IgD-negative memory B cell (primary cell): ENCODE measurements at regions not wholly inside any gene's neighbourhood (a gene's known extent, or its start where the extent isn't known, plus 50 kb on each side); places are given as distances from the start of the nearest gene placed in this dataset.

Experiments used
- H3K27ac Mint-ChIP-seq, 3 donors: one replicate each; pipeline ENCODE4 v1.8.0; 2020 to 2022; ENCODE audit warnings: mild to moderate bottlenecking in 3 of 3, mixed read lengths in 3 of 3, moderate library complexity in 1 of 3
- H3K27me3 Mint-ChIP-seq: one replicate; pipeline ENCODE4 v1.8.0; 2021; ENCODE audit warnings: mixed read lengths
- H3K36me3 Mint-ChIP-seq: one replicate; pipeline ENCODE4 v1.8.0; 2020; ENCODE audit warnings: mild to moderate bottlenecking, mixed read lengths
- H3K4me1 Mint-ChIP-seq, 3 donors: one replicate each; pipeline ENCODE4 v1.8.0; 2020 to 2022; ENCODE audit warnings: mixed read lengths in 3 of 3, mild to moderate bottlenecking in 1 of 3
- H3K4me3 Mint-ChIP-seq, 4 donors: one replicate each; pipeline ENCODE4 v1.8.0; 2020 to 2022; ENCODE audit warnings: mild to moderate bottlenecking in 4 of 4, mixed read lengths in 4 of 4, moderate library complexity in 3 of 4
- H3K9me3 Mint-ChIP-seq, 3 donors: one replicate each; pipeline ENCODE4 v1.8.0; 2020 to 2021; ENCODE audit warnings: mixed read lengths in 3 of 3, mild to moderate bottlenecking in 1 of 3

DNA sequence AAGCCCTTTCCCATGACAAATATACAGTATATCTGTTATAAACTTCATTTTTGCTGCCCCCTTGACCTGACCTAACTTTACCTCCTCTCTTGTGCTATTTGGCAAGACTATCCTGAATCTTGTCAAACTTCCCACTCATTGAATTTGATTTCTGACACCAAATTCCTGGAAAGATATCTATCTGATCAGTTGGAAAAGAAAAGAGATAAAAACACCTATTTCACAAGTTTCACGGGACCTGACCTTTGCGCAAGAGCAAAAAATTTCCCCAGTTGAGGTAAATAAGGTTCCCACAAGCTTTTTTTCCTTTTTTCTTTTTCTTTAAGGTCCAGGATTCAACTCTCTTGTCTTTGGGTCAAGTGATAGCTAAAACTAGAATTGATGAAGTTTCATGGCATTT is 189.2 kb upstream of the LPP start:
- H3K27ac Mint-ChIP-seq: no peak overlapping the region
- H3K9me3 Mint-ChIP-seq: no peaks in the 10 kb centered on the region
- H3K36me3 Mint-ChIP-seq: no peaks in the 10 kb centered on the region
- H3K4me1 Mint-ChIP-seq: peaks cover 0 to 9% (median 2%) of the 10 kb centered on the region in 3 donors
- peaks cover 36% of the 10 kb centered on the region for H3K27me3 Mint-ChIP-seq
- H3K4me3 Mint-ChIP-seq: no peak overlapping the region

DNA sequence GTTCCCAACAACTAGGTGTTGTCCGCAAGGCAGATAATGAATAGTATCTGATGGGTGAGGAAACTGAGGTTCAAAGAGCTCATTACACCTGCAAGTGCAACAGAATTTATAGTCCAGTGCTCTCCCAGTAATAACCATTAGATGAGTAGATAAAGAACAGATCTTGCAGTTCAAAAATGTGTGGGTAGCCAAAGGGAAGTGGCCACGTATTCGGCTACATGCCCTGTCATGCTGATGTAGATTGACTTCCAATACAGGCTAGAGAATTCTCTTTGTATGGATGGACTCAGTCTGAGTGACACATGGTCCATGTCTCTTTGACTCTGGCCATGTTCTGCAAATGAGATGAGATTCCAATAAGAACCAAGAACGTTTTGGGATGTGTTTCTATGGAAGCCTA is 187.9 kb upstream of the LPP start:
- no peaks in the 10 kb centered on the region for H3K9me3 Mint-ChIP-seq
- peaks cover 37% of the 10 kb centered on the region for H3K27me3 Mint-ChIP-seq
- peaks cover 0 to 9% (median 2%) of the 10 kb centered on the region in 3 donors for H3K4me1 Mint-ChIP-seq
- no peaks in the 10 kb centered on the region for H3K36me3 Mint-ChIP-seq
- H3K27ac Mint-ChIP-seq: no peak overlapping the region
- no peak overlapping the region for H3K4me3 Mint-ChIP-seq

DNA sequence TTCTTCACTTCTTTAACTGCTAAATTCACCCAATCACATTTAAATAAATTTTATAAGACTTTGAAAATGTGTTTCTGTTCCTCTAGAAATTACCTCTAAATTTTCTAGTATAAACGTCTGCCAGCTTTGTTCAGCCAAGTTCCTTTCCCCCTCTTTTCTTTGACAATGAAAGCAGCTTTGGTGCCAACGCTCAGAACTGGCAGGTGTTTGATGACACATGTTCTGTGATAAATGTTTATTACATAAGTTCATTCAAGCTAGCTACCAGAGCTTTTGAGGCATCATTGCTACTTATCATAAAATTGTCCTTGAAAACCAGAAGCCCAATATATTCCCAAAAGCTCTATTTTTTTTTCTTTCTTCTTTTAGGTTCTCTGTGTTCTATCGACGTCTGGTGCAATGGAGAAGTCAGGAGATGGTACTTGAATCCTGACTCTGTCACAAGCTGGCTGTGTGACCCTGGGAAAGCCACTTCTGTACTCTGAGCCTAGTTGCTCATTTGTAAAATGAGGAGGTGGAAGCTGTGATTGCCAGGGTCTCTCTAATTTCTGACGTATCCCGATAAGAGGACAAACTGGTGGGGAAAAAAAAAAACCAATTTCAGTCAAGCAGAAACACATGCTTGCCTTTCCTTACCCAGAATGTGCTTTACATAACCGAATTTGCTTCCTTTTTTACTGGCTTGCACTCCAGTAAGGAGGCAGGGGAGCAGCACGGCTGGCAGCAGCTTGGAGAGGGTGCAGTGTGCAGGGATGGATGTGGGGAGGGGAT is 187.1 kb upstream of the LPP start:
- Mint-ChIP-seq H3K27me3 (peaks cover 44% of the 10 kb centered on the region), H3K9me3 (no peaks in the 10 kb centered on the region), H3K36me3 (no peaks in the 10 kb centered on the region), H3K4me1 (peaks cover 2 to 13% (median 5%) of the 10 kb centered on the region in 3 donors), H3K27ac (peak overlapping the region in 1 of 3 donors; percentile 83), H3K4me3 (no peak overlapping the region)

DNA sequence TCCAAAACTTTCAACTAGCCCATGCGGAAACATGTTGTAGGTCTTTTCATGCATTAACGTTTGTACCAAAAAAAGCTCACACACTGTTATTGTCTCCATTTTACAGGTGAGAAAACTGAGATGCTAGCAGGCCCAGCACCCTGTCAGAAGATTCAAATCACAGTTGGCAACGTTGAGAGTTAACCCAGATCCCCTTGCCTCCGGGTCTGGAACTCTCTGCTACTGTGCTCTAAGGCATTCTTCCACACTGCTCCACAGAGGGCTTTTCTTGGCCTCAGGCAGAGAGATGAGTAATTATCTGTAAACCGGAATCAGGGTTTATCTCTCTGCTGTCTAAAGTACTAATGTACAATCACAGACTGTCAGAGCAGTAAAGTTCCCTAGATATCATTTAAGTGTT is 186.0 kb upstream of the LPP start:
- H3K36me3 Mint-ChIP-seq: no peaks in the 10 kb centered on the region
- H3K4me1 Mint-ChIP-seq: peaks cover 6 to 14% (median 6%) of the 10 kb centered on the region in 3 donors
- no peak overlapping the region for H3K27ac Mint-ChIP-seq
- no peak overlapping the region for H3K4me3 Mint-ChIP-seq
- no peaks in the 10 kb centered on the region for H3K9me3 Mint-ChIP-seq
- peaks cover 49% of the 10 kb centered on the region for H3K27me3 Mint-ChIP-seq

DNA sequence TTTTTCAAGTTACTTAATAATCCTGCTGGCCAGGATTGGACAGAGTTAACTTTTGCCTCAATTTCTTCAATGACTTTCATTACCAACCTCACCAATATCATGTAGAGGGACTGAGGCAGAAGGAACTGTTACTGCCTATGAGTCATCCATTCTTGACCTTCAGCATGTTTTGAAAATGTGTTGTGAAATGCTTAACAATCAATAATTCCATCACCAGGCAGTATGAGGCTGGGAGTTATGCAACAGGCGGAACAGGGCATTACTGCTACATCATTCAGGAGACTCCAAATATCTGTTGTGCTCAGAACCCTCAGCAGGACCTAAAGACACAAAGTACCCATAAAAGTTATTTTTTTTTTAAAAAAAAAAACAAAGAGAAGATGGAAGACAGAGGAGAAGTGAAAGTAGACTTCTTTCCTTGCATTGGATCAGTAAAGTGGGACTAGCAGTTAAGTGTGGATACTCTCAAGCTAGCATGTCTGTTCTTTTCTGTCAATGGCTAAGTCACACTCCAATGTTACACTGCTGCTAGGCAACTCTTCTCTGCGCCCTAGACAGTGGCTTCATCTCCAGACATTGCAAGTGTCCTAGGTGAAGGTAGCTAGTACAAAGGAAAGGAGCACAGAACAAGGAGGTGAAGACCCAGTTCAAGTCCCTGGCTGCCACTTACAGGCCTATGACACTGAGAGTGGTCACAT is 184.9 kb upstream of the LPP start:
- Mint-ChIP-seq H3K4me3 (no peak overlapping the region), H3K4me1 (peaks cover 12 to 17% (median 12%) of the 10 kb centered on the region in 3 donors), H3K9me3 (no peaks in the 10 kb centered on the region), H3K27ac (no peak overlapping the region), H3K36me3 (no peaks in the 10 kb centered on the region), H3K27me3 (peaks cover 58% of the 10 kb centered on the region)

DNA sequence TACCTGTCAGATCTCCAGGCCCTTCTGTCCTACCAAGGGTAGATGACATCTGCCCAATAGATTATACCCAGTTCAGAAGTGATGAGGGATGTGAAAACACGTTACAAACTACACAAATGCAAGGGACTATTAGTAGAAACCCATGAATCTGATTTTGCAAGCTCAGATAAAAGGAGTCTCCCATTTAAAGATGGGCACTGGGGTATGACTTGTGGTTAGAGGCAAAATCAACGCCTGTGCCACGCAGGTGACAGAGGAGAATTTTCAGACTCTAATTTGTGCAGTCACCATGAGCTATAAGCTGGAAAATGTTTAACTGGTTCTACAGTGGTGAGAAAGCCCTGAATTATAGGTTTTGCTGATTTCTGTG is 184.4 kb upstream of the LPP start:
- Mint-ChIP-seq H3K27me3 (peaks cover 62% of the 10 kb centered on the region), H3K4me1 (peaks cover 17 to 22% (median 18%) of the 10 kb centered on the region in 3 donors)

DNA sequence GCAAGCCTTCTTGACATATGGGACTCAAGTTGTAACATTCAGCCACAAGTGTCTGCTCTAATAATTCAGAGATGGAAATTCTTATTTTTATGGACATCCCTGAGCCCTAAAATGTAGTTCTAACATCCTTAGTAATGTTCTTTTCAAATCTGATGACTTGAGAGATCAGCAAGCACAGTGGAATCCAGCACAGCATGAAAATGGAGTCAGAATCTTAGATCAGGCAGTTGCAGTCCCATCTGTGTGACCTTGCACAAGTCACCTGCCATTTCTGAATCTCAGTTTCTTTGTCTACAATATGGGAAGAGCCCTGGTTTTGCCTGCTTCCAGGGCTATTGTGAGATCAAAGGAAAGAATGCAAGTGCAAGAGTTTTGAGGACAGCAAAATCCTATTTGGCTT is 183.9 kb upstream of the LPP start:
- H3K27ac Mint-ChIP-seq: no peak overlapping the region
- no peaks in the 10 kb centered on the region for H3K36me3 Mint-ChIP-seq
- H3K4me3 Mint-ChIP-seq: no peak overlapping the region
- no peaks in the 10 kb centered on the region for H3K9me3 Mint-ChIP-seq
- H3K27me3 Mint-ChIP-seq: peaks cover 65% of the 10 kb centered on the region
- H3K4me1 Mint-ChIP-seq: peaks cover 23 to 28% (median 23%) of the 10 kb centered on the region in 3 donors

More for the DNA sequence above, 184.4 kb upstream of the LPP start:
- H3K36me3 Mint-ChIP-seq: no peaks in the 10 kb centered on the region
- H3K9me3 Mint-ChIP-seq: no peaks in the 10 kb centered on the region
- no peak overlapping the region for H3K4me3 Mint-ChIP-seq
- H3K27ac Mint-ChIP-seq: no peak overlapping the region

DNA sequence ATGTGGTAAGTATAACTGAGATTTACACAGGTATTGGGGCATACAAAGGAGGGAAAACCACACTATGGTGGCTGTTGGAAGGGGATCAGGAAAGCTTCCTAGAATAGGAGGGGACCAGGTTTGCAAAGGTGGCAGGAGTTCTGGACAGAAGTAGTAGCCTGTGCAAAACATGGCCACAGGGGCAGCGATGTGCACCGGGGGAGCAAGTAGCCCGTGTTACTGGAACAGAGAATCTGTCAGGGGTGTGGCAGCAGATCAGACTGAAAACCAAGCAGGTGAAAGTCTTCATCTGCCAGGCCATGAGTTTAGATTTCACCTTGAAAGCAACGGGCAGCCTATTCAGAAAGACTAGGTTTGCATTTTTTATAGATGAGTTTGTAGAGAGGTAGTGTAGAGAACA is 182.3 kb upstream of the LPP start:
- Mint-ChIP-seq H3K9me3 (no peaks in the 10 kb centered on the region), H3K27ac (no peak overlapping the region), H3K4me3 (peak overlapping the region in 1 of 4 donors; percentile 1), H3K27me3 (peaks cover 66% of the 10 kb centered on the region), H3K36me3 (no peaks in the 10 kb centered on the region), H3K4me1 (peaks cover 27 to 41% (median 30%) of the 10 kb centered on the region in 3 donors)

DNA sequence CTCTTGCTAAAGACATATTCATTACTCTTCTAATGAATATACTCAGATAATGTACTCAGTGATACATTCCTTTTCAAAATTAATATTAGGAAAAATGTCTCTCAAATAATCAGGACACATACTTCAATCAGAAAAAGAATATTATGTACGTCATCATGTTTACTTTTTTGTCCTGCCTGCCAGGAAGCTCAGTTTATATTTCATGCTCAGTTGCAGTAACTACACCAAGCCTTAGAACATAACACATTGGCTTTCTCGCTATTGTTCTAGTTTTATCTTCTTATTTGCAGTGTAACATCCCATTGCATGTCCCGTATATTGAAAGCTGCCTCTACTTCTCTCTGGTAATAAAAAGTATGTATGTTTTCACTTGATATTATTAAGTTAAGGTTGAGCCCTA is 181.5 kb upstream of the LPP start:
- Mint-ChIP-seq H3K36me3 (no peaks in the 10 kb centered on the region), H3K27me3 (peaks cover 58% of the 10 kb centered on the region), H3K9me3 (no peaks in the 10 kb centered on the region), H3K27ac (no peak overlapping the region), H3K4me3 (no peak overlapping the region), H3K4me1 (peaks cover 27 to 38% (median 27%) of the 10 kb centered on the region in 3 donors)

DNA sequence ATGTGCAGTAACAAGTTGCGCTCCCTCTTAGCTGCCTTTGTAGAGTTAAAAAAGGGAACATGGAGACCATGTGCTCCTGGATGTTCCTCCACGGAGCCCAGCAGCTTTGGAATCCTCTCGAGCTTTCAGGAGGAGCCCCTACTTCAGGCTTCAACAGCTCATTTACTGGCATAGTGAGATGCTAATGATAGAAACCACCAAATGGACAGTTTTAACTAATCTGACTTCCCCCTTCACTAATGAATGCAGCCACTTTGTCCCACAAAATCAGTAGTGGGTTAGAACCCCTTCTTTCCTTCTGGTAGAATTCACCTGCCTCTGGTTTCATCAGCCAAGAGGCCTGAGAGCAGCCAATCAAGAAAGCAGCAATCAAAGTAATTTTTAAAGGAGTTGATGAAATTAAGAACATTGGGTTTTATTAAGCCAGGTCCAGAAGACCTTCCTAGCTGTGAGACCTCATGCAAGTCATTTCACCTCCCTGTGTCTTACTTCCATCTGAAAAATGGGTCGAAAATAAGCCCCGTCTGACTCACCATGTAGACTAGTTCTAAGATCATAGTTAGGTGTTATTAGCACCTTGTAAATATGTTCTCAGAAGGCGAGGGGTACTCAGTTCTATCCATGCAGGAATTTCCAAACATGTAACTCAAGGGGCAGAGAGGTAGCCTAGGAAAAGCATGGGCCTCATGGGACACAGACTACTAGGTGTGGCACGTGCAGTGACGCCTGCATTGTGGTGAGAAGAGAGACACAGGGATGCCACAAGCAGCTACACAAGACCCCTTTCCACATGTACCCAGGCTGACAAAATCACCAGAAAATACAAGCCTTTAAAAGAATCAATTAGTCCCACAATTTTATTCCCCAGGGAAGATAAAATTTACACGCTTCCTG is 179.7 kb upstream of the LPP start:
- Mint-ChIP-seq H3K27me3 (peaks cover 55% of the 10 kb centered on the region), H3K4me1 (peaks cover 37 to 50% (median 38%) of the 10 kb centered on the region in 3 donors), H3K36me3 (no peaks in the 10 kb centered on the region), H3K4me3 (peak overlapping the region; percentile 8 to 83 (median 62)), H3K9me3 (no peaks in the 10 kb centered on the region), H3K27ac (peak overlapping the region in 1 of 3 donors; percentile 1)

DNA sequence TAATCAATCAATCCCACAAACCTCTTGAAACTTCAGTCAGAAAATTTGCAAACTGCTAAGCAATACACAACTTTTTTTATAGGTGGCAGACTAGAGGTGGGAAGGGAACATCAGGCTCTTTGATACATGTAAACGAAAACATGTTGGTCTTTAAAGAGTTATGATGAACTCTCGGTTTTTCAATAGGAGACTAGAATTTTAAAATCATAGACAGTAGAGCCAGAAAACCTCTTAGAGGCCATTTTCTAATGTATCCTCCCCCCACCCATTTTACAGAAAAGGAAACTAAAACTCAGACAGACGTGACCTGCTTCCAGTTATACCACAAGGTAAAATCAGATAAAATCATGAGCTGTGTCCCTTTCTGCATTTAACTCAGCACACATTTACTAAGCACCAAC is 179.1 kb upstream of the LPP start:
- Mint-ChIP-seq H3K4me3 (peak overlapping the region; percentile 8 to 83 (median 62)), H3K36me3 (no peaks in the 10 kb centered on the region), H3K27me3 (peaks cover 50% of the 10 kb centered on the region), H3K4me1 (peaks cover 44 to 54% (median 44%) of the 10 kb centered on the region in 3 donors), H3K9me3 (no peaks in the 10 kb centered on the region), H3K27ac (peak overlapping the region in 1 of 3 donors; percentile 1)

DNA sequence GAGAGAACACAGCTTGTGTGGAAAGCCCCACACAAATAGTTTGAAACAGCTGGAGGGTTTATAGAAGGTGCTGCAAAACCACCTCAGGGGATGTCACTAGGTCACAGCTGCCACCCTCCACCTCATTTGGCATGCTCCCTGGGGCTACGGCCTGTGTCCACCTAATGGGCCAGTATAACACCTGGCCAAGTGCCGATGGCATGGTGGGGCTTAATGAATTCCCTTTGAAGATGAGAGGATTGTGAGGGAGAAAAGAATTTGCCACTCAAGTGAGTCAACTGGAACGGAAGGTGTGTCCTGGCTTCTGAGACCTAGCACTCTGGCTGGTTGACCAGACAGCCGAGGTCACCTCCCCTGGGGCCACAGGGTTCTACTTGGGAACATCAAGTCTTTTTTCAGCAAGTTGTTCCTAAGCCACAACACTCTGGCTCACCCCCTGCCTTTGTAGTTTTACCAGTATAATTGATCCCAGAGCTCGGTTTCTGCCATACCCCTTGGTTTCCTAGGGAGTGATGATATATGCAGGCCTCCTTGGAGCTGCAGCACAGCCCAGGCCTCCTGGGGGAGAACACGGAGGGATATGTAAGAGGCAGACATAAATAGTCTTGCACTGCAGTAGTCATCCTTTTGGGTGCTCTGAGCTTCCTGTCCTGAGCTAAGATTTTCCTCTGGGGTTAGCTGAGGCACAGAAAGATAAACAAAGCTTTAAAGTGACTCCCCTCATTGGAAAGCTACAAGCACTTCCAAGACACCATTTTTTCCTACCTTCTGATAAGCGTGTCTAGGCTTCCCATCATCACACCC is 178.2 kb upstream of the LPP start:
- H3K9me3 Mint-ChIP-seq: no peaks in the 10 kb centered on the region
- H3K27ac Mint-ChIP-seq: no peak overlapping the region
- no peaks in the 10 kb centered on the region for H3K36me3 Mint-ChIP-seq
- H3K27me3 Mint-ChIP-seq: peaks cover 52% of the 10 kb centered on the region
- peak overlapping the region in 2 of 4 donors; percentile 58 to 83 for H3K4me3 Mint-ChIP-seq
- H3K4me1 Mint-ChIP-seq: peaks cover 49 to 62% (median 51%) of the 10 kb centered on the region in 3 donors

DNA sequence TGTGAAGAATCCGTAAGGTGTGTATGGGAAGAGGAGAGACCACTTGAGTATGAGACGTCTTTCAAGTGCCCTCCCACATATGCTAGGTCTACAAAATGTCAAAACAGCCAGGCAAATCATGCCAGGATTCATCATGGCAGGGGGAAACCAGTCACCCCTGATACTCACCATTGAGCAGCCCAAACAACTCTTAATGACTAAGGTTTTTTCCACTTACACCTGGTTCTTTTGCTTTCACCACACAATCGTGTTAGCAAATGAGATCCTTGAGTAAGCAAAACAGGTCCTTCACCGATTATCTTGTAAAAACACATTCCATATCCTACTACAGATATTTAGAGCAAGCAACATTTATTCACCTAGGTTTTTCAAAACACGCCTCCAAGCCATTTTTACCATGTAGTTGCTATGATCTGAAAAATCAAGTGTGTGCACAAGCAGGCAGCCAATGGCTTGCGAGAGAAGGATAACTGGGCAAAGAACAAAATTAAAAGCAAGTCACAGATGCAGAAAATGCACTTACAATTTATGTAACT is 177.5 kb upstream of the LPP start:
- H3K27me3 Mint-ChIP-seq: peaks cover 48% of the 10 kb centered on the region
- no peak overlapping the region for H3K4me3 Mint-ChIP-seq
- no peak overlapping the region for H3K27ac Mint-ChIP-seq
- H3K9me3 Mint-ChIP-seq: no peaks in the 10 kb centered on the region
- H3K36me3 Mint-ChIP-seq: no peaks in the 10 kb centered on the region
- H3K4me1 Mint-ChIP-seq: peaks cover 51 to 61% (median 51%) of the 10 kb centered on the region in 3 donors

DNA sequence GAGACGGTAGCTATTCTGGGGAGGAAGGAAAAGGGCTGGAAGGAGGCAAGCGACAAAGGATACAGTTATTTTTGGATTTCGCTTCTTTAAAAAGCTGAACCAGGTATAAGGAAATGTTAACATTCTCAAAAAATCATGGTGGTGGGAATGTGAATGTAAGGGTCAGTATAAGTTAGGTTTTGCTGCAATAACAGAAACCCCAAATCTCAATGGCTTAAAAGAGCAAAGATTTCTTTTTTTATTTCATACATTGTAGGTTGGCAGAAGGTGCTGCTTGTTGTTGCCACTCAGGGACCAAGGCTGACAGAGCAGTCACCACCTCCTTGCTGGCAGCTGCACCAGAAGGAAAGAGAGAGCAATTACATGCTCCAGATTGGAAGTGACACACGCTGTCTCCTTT is 176.3 kb upstream of the LPP start:
- Mint-ChIP-seq H3K9me3 (no peaks in the 10 kb centered on the region), H3K4me1 (peaks cover 47 to 61% (median 54%) of the 10 kb centered on the region in 3 donors), H3K27me3 (peaks cover 45% of the 10 kb centered on the region), H3K36me3 (no peaks in the 10 kb centered on the region), H3K4me3 (no peak overlapping the region), H3K27ac (no peak overlapping the region)
